HG03521 (cell line): ENCODE measurements at regions not wholly inside any gene's neighbourhood (a gene's known extent, or its start where the extent isn't known, plus 50 kb on each side); places are given as distances from the start of the nearest gene placed in this dataset.

ENCODE experiments used
- ATAC-seq: cut with Tn5 transposase; IDR thresholded peaks from one replicate; pipeline ENCODE4 v1.9.1; 2021; ENCODE audit warnings: mild to moderate bottlenecking, moderate library complexity; ENCODE audit not compliant: unreplicated experiment

GRCh38 chr2:235139956-235140800, 188.4 kb downstream of the SH3BP4 start:
- ATAC-seq: no peak

DNA sequence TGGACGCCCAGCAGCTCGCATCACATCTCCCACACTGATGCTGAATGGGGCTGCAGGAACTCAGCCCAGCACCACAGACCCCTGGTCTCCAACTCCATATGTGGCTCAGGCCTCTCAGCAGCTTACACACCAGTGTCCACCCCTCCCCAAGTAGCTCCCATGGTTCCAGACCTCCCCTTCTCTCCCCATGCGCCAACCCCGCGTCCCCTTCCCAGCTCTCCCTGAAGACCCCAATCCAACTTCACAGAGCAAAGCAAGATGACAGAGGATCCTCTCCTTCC, 188.9 kb downstream of the SH3BP4 start:
- no peak for ATAC-seq

- ATAC-seq: no peak
These were observed 189.8 kb downstream of the SH3BP4 start for GRCh38 chr2:235141411-235142128.

GRCh38 chr2:235142601-235143000, 190.8 kb downstream of the SH3BP4 start:
- no peak for ATAC-seq

DNA sequence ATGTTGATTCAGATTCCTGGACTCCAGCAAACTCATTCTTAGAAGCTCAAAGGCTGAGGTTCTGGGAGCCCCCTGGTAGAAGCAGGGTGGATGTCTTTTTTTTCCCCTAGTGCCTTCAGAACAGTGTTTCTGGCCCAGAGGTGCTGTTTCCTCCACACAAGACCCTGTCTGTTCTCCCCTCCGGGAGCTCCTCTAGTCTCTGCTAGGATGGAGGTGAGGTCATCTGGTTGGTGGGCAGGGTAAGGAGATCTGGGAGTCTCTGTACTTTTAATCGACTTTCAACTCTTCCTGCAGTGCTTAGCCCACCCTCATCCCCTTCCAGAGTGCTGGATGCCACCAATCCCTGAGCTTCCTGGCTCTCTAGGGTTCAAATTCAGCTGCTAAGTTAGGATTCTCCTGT, 192.0 kb downstream of the SH3BP4 start:
- ATAC-seq: no peak

GRCh38 chr2:235144291-235144690, 192.5 kb downstream of the SH3BP4 start:
- no peak for ATAC-seq

GRCh38 chr2:235146206-235146605, 194.4 kb downstream of the SH3BP4 start:
- ATAC-seq: no peak

GRCh38 chr2:235146871-235147565, 195.2 kb downstream of the SH3BP4 start:
- no peak for ATAC-seq

GRCh38 chr2:235148201-235149170, 196.7 kb downstream of the SH3BP4 start:
- ATAC-seq: no peak

DNA sequence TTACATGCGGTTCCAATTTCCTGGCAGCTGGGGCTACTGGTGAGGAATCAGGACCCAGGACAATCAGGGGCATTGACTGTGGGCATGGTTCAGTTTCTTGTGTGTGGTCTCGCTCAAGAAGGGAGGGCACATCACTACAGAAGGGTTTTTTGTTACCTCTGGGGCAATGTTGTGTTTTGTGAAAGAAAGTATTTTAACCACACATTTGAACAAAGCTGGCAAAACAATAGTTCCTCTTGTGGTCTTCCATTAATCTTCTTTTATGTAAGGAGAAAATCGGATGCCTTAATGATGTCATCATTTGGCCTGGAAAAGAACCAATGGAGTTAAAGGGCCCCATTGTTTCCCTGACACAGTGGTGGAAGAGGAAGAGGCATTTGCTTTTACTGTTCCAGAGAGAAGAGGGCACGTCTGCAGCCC, 197.4 kb downstream of the SH3BP4 start:
- ATAC-seq: no peak

DNA sequence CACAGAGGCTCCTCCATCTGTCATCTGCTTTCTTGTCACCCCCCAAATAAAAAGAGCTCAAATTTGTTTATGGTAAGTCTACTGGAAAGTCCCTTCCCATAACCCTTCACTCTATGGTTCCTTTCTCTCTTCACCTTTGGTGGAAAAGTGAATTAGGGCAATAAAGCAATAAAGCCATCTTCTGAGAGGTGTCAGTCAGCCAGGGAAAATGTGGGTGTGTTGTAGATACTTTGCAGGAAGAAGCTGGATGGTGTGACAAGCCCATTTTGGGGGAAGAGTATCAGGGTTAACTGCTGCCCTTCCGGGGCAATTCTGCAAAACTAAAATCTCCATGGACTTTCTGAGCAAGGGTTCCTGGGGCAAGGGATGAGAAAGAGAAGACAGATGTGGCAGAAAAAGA, 197.9 kb downstream of the SH3BP4 start:
- no peak for ATAC-seq

- no peak for ATAC-seq
These were observed 199.3 kb downstream of the SH3BP4 start for GRCh38 chr2:235151152-235151551.

DNA sequence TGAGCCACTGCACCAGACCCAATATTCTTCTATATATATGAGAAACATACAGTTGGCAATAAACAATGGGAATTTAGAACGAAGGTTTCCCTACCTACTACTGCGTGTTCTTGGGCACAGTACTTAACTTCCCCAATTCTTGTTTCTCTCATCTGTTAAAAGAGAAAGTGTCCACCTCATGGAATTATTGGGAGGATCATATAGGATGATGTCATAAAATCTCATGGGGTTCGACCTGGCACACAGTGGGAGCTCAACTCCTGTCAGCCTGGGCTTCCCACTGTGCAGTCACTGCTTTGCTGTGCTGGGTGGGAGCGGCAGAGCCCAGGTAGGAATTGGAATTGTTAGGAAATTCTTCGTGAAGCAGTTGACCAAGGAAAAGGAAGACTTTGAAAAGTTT, 203.3 kb downstream of the SH3BP4 start:
- no peak for ATAC-seq

DNA sequence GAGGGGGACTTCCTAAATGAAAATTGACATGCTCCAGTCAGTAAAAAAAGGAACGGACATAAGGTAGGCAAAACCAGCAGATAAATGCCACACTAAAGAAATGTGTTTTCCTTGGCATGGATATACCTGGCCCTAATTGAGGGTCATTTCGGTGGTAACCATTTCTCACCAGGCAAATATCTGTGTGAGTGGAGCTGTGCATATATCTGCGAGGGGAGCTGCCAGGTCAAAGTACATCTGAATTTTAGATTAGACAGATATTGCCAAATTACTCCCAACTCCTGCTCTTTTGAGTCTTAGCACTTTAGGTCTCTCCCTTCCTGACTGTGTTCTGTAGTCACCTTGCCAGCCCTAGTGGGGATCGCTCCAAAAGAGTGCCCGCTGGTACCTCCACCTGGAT, 204.2 kb downstream of the SH3BP4 start:
- ATAC-seq: no peak

DNA sequence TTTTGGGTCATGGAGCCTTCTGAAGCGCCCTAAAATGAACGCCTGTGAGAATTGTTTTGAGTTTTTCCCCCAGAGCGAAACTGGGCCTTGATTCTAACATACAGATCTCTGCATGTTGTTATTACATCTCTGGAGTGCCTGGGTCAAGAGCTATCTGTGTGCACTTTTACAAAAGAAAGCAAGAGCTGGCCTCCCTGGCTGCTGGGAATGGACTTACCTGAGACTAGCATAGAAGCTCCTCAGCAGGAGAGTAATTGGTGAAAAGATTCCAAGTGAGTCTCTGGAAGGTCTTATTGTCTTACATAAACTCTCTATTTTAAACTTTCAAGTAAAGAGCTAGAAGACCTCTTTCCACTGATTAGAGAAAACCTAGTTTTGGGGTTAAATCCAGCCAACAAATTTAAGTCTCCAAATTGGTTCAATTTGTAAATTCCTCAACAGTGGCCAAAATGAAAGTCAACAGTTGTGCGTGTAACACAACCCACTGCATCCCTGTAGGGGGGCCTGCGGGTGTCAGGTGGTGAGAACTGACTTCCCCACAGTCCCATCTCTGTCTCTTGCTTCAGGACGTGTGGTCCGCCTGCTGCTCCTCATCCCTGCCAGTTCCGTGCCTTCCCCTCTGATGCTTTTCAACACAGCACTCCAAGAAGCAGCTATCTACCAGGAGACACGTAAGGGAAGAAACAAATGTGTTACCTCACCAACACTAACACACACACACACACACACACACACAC, 206.1 kb downstream of the SH3BP4 start:
- no peak for ATAC-seq

- no peak for ATAC-seq
These were observed 208.5 kb downstream of the SH3BP4 start for GRCh38 chr2:235160281-235160810.

- ATAC-seq: no peak
These were observed 209.7 kb downstream of the SH3BP4 start for GRCh38 chr2:235161565-235161964.

DNA sequence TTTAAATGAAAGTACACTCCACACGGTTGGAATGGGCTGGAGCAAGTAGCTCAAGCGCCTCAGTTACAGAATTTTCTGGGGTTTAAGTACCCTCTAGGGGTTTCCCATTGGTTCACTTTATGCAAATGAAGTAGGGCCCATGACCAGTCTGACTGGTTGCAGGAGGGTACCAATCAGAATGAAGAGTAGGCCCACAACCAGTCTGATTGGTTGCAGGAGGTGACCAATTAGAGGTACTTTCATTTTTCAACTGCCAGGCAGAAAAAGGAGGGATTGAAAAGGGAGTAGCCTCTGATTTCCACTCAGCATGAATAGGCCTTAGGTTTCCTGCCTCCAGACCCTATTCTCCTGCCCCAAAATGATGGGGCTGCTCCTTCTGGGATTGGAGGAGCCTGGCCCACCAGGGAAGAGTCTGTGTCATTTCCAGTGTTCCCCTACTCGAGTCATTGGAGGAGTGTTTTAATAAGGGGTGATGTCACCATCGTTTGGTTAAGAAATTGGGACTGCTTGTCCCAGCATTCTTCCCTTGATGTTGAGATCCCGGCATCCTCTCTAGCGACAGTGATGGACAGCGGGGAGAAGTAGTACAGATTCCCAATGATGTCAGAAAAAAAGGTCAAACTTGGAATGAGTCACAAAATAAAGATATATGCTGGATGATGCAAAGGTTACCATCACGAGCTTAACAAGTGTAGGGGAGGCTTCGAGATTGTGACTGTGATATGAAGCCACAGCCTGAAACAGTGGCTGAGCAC, 210.4 kb downstream of the SH3BP4 start:
- ATAC-seq: no peak

GRCh38 chr2:235162837-235163197, 211.0 kb downstream of the SH3BP4 start:
- no peak for ATAC-seq
